Bronchial epithelial cell (primary cell): ENCODE measurements at regions not wholly inside any gene's neighbourhood (a gene's known extent, or its start where the extent isn't known, plus 50 kb on each side); places are given as distances from the start of the nearest gene placed in this dataset.

Experiments
- DNase-seq: peaks from one replicate; pipeline ENCODE4 v3.0.0-alpha.2; 2010; ENCODE audit warnings: low read depth
- FAIRE-seq: peaks from 2 replicates; lab custom pipeline; 2011; peaks lifted over from hg19 to GRCh38; lab: Jason Lieb, UNC
- H3K27me3 ChIP-seq: 2 replicates; pipeline ENCODE4 v1.5.1; 2011; ENCODE audit warnings: low read length; ENCODE audit not compliant: control insufficient read depth, insufficient read depth
- H3K36me3 ChIP-seq: 2 replicates; pipeline ENCODE4 v1.5.1; 2011; ENCODE audit warnings: low read length; ENCODE audit not compliant: control insufficient read depth, insufficient read depth
- H3K4me3 ChIP-seq: 2 replicates; pipeline ENCODE4 v1.5.1; 2011; ENCODE audit warnings: mild to moderate bottlenecking, low read depth, low read length, control low read depth
- TF ChIP-seq, protein P1 (sequence below): IDR thresholded peaks from 2 replicates; pipeline ENCODE4 v1.5.1; 2011; ENCODE audit warnings: mild to moderate bottlenecking, moderate library complexity, low read length, control low read depth, inconsistent platforms; ENCODE audit not compliant: insufficient read depth, severe bottlenecking

DNA sequence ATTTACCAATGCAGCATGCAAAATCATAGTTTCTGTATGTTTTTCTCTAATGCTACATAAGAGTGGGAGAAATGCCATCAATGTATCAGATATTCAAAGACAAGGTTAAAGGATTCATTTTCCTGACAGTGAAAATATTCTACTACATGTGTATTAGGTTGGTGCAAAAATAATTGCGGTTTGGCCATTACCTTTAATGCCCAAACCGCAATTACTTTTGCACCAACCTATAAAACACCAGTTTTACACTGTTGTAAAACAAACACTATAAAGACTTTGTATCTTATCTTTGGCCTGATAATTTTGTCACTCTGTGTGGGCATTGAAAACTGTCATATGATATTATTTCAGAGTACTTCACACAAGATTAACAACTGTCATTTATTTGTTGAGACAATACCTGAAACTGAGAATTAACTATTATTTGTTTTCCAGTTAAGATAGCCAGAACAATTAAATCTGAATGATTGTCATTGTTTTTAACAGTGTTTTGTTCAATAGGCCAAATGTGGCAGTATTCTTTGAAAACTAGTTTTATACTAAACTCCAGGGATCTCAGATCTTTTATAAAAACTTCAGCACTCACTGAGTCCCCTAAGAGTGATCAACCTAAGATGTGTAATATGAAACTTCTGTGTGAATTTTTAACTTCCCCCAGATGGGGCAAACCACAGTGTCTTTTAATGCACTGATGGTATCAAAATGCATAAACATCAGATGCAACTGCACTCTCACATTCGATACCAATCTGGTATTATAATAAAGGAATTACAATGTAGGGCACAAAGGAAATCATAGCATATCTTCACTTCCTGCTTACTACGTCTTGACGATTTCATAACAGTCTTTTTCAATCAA is 53.8 kb upstream of the FBN2 start:
- DNase-seq (no peak), FAIRE-seq (no peak)
- Histone ChIP-seq H3K36me3 (no peaks in the 10 kb centered on the region), H3K4me3 (no peak overlapping the region), H3K27me3 (no peaks in the 10 kb centered on the region)
- TF ChIP-seq, protein P1, sequence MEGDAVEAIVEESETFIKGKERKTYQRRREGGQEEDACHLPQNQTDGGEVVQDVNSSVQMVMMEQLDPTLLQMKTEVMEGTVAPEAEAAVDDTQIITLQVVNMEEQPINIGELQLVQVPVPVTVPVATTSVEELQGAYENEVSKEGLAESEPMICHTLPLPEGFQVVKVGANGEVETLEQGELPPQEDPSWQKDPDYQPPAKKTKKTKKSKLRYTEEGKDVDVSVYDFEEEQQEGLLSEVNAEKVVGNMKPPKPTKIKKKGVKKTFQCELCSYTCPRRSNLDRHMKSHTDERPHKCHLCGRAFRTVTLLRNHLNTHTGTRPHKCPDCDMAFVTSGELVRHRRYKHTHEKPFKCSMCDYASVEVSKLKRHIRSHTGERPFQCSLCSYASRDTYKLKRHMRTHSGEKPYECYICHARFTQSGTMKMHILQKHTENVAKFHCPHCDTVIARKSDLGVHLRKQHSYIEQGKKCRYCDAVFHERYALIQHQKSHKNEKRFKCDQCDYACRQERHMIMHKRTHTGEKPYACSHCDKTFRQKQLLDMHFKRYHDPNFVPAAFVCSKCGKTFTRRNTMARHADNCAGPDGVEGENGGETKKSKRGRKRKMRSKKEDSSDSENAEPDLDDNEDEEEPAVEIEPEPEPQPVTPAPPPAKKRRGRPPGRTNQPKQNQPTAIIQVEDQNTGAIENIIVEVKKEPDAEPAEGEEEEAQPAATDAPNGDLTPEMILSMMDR, result no peak

DNA sequence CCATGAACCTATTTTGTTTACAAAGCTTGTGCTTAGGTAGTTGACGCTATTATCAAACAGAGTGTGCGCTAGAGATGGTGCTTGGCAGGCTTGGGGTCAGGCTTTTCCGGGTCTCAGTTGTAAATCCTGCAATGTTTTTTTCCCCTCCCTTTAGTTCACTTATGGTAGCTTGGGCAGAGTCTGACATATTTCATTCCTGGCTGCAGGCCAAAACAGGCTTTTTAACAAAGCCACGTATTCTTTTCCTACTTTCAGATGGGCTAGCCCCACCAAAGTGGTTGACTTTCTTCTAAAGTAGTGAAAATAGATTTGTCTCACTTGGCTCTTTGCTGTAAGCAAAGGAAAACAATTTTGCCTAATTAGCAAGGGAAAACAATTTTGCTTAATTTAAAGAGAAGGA is 58.0 kb upstream of the FBN2 start:
- DNase-seq, result no peak
- TF ChIP-seq, protein P1, result no peak
- Histone ChIP-seq H3K36me3 (no peaks in the 10 kb centered on the region), H3K4me3 (no peak overlapping the region), H3K27me3 (no peaks in the 10 kb centered on the region)
- FAIRE-seq, result peak; percentile 23

DNA sequence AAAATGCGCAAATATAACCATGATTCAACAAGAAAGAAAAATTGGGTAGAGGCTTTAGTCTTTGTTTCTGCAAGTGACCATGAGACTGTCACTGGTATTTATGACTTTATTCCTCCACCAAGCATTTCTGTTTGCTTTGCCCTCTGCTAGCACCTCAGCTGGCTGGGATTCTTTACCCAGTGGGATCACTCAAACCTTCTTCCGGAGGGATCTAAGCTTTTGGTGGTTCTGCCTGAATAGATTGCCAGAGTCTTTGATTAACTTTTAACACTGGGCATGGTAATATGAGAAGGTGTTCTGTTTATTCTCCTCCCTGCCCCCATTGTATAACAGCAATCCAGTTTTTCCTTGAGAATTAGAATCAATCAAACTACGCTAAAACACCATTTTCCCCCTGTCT is 59.1 kb upstream of the FBN2 start:
- FAIRE-seq (no peak), DNase-seq (no peak)
- Histone ChIP-seq H3K27me3 (no peaks in the 10 kb centered on the region), H3K36me3 (no peaks in the 10 kb centered on the region), H3K4me3 (no peak overlapping the region)
- TF ChIP-seq, protein P1, result no peak

DNA sequence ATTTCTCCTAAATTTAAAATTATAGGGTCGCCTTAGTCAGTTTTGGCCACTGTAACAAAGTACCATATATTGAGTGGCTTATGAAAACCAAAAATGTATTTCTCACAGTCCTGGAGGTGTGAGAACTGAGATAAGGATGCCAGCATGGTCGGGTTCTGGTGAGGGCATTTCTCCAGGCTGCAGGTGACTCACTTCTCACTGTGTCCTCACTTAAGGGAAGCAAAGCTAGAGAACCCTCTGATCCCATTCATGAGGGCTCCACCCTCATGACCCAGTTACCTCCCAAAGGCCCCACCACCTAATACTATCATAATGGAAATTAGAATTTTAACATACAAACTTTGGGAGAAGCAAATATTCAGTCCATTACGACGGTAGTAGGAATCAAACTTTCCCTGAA is 75.1 kb upstream of the FBN2 start:
- FAIRE-seq, result no peak
- DNase-seq, result peak; percentile 16
- no peak overlapping the region for H3K4me3 ChIP-seq
- TF ChIP-seq, protein P1, result no peak
- H3K27me3 ChIP-seq, result no peaks in the 10 kb centered on the region
- no peaks in the 10 kb centered on the region for H3K36me3 ChIP-seq

DNA sequence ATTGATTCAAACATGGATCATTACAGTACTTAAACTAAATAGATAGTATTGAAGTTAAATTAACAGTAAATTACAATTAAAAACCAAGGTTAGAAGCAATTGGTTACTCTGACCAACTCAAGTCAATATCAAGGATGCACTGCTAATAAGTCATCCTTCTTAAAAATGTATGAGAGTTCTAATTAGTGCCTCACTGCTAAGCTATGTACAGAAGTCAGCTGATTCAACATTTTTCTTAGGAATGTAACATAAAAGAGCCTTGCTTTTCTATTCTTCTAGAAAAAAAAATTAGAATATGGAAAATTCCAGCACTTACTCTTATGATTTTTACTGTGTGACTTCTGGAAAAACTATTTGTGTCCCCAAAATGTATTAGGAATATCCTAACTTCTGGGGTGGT is 75.7 kb upstream of the FBN2 start:
- no peak for DNase-seq
- TF ChIP-seq, protein P1, result no peak
- no peak for FAIRE-seq
- no peak overlapping the region for H3K4me3 ChIP-seq
- no peaks in the 10 kb centered on the region for H3K36me3 ChIP-seq
- no peaks in the 10 kb centered on the region for H3K27me3 ChIP-seq
